Liver (tissue), 8 donors: ENCODE measurements at regions not wholly inside any gene's neighbourhood (a gene's known extent, or its start where the extent isn't known, plus 50 kb on each side); places are given as distances from the start of the nearest gene placed in this dataset.

Experiments used
- DNase-seq: peaks from one replicate; pipeline ENCODE4 v3.0.0-alpha.2; 2017; ENCODE audit warnings: low spot score
- H3K27ac ChIP-seq, 2 donors: one replicate each; pipeline ENCODE4 v1.7.0; 2013; ENCODE audit warnings: inconsistent platforms in 2 of 2, low read length in 2 of 2, control low read depth in 1 of 2, low read depth in 1 of 2, mild to moderate bottlenecking in 1 of 2
- H3K27me3 ChIP-seq, 4 donors: one replicate each; pipeline versions ENCODE4 v1.6.1 to v1.7.0; 2013; ENCODE audit warnings: low read length in 3 of 4, inconsistent platforms in 1 of 4, mild to moderate bottlenecking in 1 of 4, moderate library complexity in 1 of 4; ENCODE audit not compliant: control insufficient read depth in 4 of 4, insufficient read depth in 4 of 4
- H3K36me3 ChIP-seq, 4 donors: one replicate each; pipeline versions ENCODE4 v1.6.1 to v1.7.0; 2013; ENCODE audit warnings: low read length in 3 of 4, mild to moderate bottlenecking in 3 of 4, low read depth in 1 of 4, moderate library complexity in 1 of 4; ENCODE audit not compliant: control insufficient read depth in 4 of 4, insufficient read depth in 3 of 4
- H3K4me1 ChIP-seq, 4 donors: one replicate each; pipeline versions ENCODE4 v1.6.1 to v1.7.0; 2013; ENCODE audit warnings: low read length in 3 of 4, mild to moderate bottlenecking in 3 of 4, moderate library complexity in 1 of 4; ENCODE audit not compliant: control insufficient read depth in 4 of 4, insufficient read depth in 4 of 4
- H3K4me3 ChIP-seq, 3 donors: one replicate each; pipeline versions ENCODE4 v1.6.1 to v1.7.0; 2013; ENCODE audit warnings: low read length in 3 of 3, control low read depth in 1 of 3, low read depth in 1 of 3, mild to moderate bottlenecking in 1 of 3
- H3K9ac ChIP-seq, 2 donors: one replicate each; pipeline ENCODE4 v1.7.0; 2013; ENCODE audit warnings: low read length in 2 of 2, mild to moderate bottlenecking in 2 of 2, moderate library complexity in 2 of 2, control low read depth in 1 of 2, low read depth in 1 of 2
- H3K9me3 ChIP-seq, 4 donors: one replicate each; pipeline versions ENCODE4 v1.6.1 to v1.7.0; 2013; ENCODE audit warnings: low read length in 3 of 4; ENCODE audit not compliant: control insufficient read depth in 4 of 4
- ATF3 ChIP-seq: IDR thresholded peaks from 2 replicates; pipeline ENCODE4 v1.6.1; 2016; ENCODE audit warnings: antibody characterized with exemption
- EGR1 ChIP-seq, 2 donors: IDR thresholded peaks; 2 replicates each; pipeline ENCODE4 v1.6.1; 2016 to 2018; ENCODE audit warnings: antibody characterized with exemption in 2 of 2, low read depth in 2 of 2
- FOXA1 ChIP-seq: IDR thresholded peaks from 2 replicates; pipeline ENCODE4 v1.6.1; 2016; ENCODE audit warnings: antibody characterized with exemption
- FOXA2 ChIP-seq: IDR thresholded peaks from 2 replicates; pipeline ENCODE4 v1.6.1; 2016; ENCODE audit warnings: antibody characterized with exemption
- GABPA ChIP-seq, 2 donors: IDR thresholded peaks in 1 of 2; conservative IDR thresholded peaks in 1 of 2; 2 replicates each; pipeline ENCODE4 v1.6.1; 2016; ENCODE audit warnings: antibody characterized with exemption in 2 of 2, mild to moderate bottlenecking in 1 of 2, moderate library complexity in 1 of 2
- HNF4A ChIP-seq, 2 donors: conservative IDR thresholded peaks; 2 replicates each; pipeline ENCODE4 v1.6.1; 2016; ENCODE audit warnings: antibody characterized with exemption in 2 of 2, mild to moderate bottlenecking in 2 of 2
- HNF4G ChIP-seq: IDR thresholded peaks from 2 replicates; pipeline ENCODE4 v1.6.1; 2016; ENCODE audit warnings: antibody characterized with exemption
- JUND ChIP-seq, 2 donors: IDR thresholded peaks; 2 replicates each; pipeline ENCODE4 v1.6.1; 2016; ENCODE audit warnings: antibody characterized with exemption in 2 of 2
- NR2F2 ChIP-seq: IDR thresholded peaks from 2 replicates; pipeline ENCODE4 v1.6.1; 2016; ENCODE audit warnings: antibody characterized with exemption
- RAD21 ChIP-seq, 2 donors: IDR thresholded peaks; 2 replicates each; pipeline ENCODE4 v1.6.1; 2016; ENCODE audit warnings: antibody characterized with exemption in 2 of 2, mild to moderate bottlenecking in 2 of 2
- REST ChIP-seq: IDR thresholded peaks from 2 replicates; pipeline ENCODE4 v1.6.1; 2016; ENCODE audit warnings: antibody characterized with exemption, mild to moderate bottlenecking
- RXRA ChIP-seq, 2 donors: IDR thresholded peaks; 2 replicates each; pipeline ENCODE4 v1.6.1; 2017 to 2018; ENCODE audit warnings: antibody characterized with exemption in 2 of 2, mild to moderate bottlenecking in 1 of 2
- SP1 ChIP-seq: IDR thresholded peaks from 2 replicates; pipeline ENCODE4 v1.6.1; 2018; ENCODE audit warnings: antibody characterized with exemption, mild to moderate bottlenecking
- TAF1 ChIP-seq: conservative IDR thresholded peaks from 2 replicates; pipeline ENCODE4 v1.6.1; 2016; ENCODE audit warnings: antibody characterized with exemption, mild to moderate bottlenecking
- YY1 ChIP-seq: IDR thresholded peaks from 2 replicates; pipeline ENCODE4 v1.6.1; 2016; ENCODE audit warnings: antibody characterized with exemption, mild to moderate bottlenecking
- ZBTB33 ChIP-seq: IDR thresholded peaks from 2 replicates; pipeline ENCODE4 v1.6.1; 2016; ENCODE audit warnings: antibody characterized with exemption
- WGBS: extraction: QIAGEN DNeasy Blood & Tissue Kit; methylation state at CpG from one replicate; pipeline ENCODE4 v1.1.7; 2013; 5-methylcytosine and 5-hydroxymethylcytosine counted together
- TF ChIP-seq, protein P1 (sequence below): IDR thresholded peaks from 2 replicates; pipeline ENCODE4 v1.6.1; 2016; ENCODE audit warnings: antibody characterized with exemption
- TF ChIP-seq, protein P2 (sequence below): fragments of 150-350 bp; IDR thresholded peaks from 2 replicates; pipeline ENCODE4 v1.5.1; 2017; ENCODE audit warnings: improper control_type of control experiment, low read depth, low read length; ENCODE audit not compliant: missing input control
- donor health status: healthy.
- donor health status: healthy.
- donor health status: healthy.
- donor health status: healthy.
- donor health status: healthy.

- WGBS: 82% methylated on average over 4 of the region's 4 CpGs
- Histone ChIP-seq H3K27me3 (no peaks in the 10 kb centered on the region), H3K36me3 (no peaks in the 10 kb centered on the region), H3K4me1 (no peaks in the 10 kb centered on the region), H3K27ac (no peak overlapping the region), H3K9me3 (no peaks in the 10 kb centered on the region), H3K9ac (no peak overlapping the region), H3K4me3 (no peak overlapping the region)
- TF ChIP-seq ATF3: no peak
- TF ChIP-seq REST: no peak
- TF ChIP-seq FOXA2: no peak
- TF ChIP-seq RXRA (IDR thresholded peaks at IDR 0.05): no peak
- no peak for TF ChIP-seq EGR1 (IDR thresholded peaks at IDR 0.05; ENCODE audit: low read depth in 2 of 2)
- no peak for TF ChIP-seq JUND (IDR thresholded peaks at IDR 0.05)
- no peak for TF ChIP-seq SP1
- no peak for TF ChIP-seq FOXA1
- TF ChIP-seq GABPA (IDR thresholded peaks at IDR 0.05 in 1 of 2, conservative IDR thresholded peaks at IDR 0.05 in 1 of 2): no peak
- no peak for TF ChIP-seq YY1
- TF ChIP-seq HNF4A (conservative IDR thresholded peaks at IDR 0.05): no peak
- TF ChIP-seq HNF4G: no peak
- TF ChIP-seq, protein P1, sequence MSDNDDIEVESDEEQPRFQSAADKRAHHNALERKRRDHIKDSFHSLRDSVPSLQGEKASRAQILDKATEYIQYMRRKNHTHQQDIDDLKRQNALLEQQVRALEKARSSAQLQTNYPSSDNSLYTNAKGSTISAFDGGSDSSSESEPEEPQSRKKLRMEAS: no peak
- no peak for TF ChIP-seq NR2F2
- no peak for TF ChIP-seq ZBTB33
- no peak for TF ChIP-seq RAD21 (IDR thresholded peaks at IDR 0.05)
- TF ChIP-seq, protein P2, sequence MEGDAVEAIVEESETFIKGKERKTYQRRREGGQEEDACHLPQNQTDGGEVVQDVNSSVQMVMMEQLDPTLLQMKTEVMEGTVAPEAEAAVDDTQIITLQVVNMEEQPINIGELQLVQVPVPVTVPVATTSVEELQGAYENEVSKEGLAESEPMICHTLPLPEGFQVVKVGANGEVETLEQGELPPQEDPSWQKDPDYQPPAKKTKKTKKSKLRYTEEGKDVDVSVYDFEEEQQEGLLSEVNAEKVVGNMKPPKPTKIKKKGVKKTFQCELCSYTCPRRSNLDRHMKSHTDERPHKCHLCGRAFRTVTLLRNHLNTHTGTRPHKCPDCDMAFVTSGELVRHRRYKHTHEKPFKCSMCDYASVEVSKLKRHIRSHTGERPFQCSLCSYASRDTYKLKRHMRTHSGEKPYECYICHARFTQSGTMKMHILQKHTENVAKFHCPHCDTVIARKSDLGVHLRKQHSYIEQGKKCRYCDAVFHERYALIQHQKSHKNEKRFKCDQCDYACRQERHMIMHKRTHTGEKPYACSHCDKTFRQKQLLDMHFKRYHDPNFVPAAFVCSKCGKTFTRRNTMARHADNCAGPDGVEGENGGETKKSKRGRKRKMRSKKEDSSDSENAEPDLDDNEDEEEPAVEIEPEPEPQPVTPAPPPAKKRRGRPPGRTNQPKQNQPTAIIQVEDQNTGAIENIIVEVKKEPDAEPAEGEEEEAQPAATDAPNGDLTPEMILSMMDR: no peak
- TF ChIP-seq TAF1: no peak
- DNase-seq: no peak
Measured at GRCh38 chr18:25490316-25490715, 138.3 kb upstream of the ZNF521 start.
